Sigmoid colon (tissue), 4 donors: ENCODE measurements at regions not wholly inside any gene's neighbourhood (a gene's known extent, or its start where the extent isn't known, plus 50 kb on each side); places are given as distances from the start of the nearest gene placed in this dataset.

Source experiments
- CTCF ChIP-seq, 4 experiments: fragments of 450-650 bp in 3 of 4; fragments of 200-600 bp in 1 of 4; IDR thresholded peaks; one replicate each; pipeline ENCODE4 v1.5.1; 2016 to 2019; ENCODE audit warnings: antibody characterized with exemption in 4 of 4, mild to moderate bottlenecking in 3 of 4, moderate library complexity in 2 of 4
- POLR2AphosphoS5 ChIP-seq, 4 donors: sonication (generic); formaldehyde crosslinking; IDR thresholded peaks; one replicate each; pipeline ENCODE4 v1.6.1; 2017; ENCODE audit warnings: antibody characterized with exemption in 4 of 4

GRCh38 chr10:110373059-110373458 lies 68.3 kb upstream of the SMNDC1 start:
- no peak for TF ChIP-seq CTCF (IDR thresholded peaks at IDR 0.05)
- TF ChIP-seq POLR2AphosphoS5 (IDR thresholded peaks at IDR 0.05), result no peak
